Smooth muscle cell (in vitro differentiated cells): ENCODE measurements at regions not wholly inside any gene's neighbourhood (a gene's known extent, or its start where the extent isn't known, plus 50 kb on each side); places are given as distances from the start of the nearest gene placed in this dataset.
A peak's percentile ranks its signal among the peaks of the same experiment; 100 is the strongest.

Experiments used
- DNase-seq: peaks from one replicate; lab custom pipeline; 2025; ENCODE audit not compliant: unreplicated experiment; lab: John Stamatoyannopoulos, UW
- H2AFZ ChIP-seq: fragments of 200-600 bp; sonication (generic); 2 replicates; pipeline ENCODE4 v1.6.0; 2016; ENCODE audit warnings: antibody characterized with exemption, low read depth, mild to moderate bottlenecking
- H3F3A ChIP-seq: fragments of 200-600 bp; sonication (generic); 2 replicates; pipeline ENCODE4 v1.6.0; 2017; ENCODE audit warnings: antibody characterized with exemption, low read depth
- H3K27ac ChIP-seq: fragments of 200-600 bp; sonication (generic); 2 replicates; pipeline ENCODE4 v1.5.1; 2016; ENCODE audit warnings: low read depth, mild to moderate bottlenecking
- H3K27me3 ChIP-seq: fragments of 200-600 bp; sonication (generic); 2 replicates; pipeline ENCODE4 v1.6.1; 2016; ENCODE audit warnings: low read depth, mild to moderate bottlenecking
- H3K36me3 ChIP-seq: fragments of 200-600 bp; sonication (generic); 2 replicates; pipeline ENCODE4 v1.5.1; 2016; ENCODE audit warnings: low read depth
- H3K4me1 ChIP-seq: fragments of 200-600 bp; sonication (generic); 2 replicates; pipeline ENCODE4 v1.5.1; 2016; ENCODE audit warnings: low read depth
- H3K4me2 ChIP-seq: fragments of 200-600 bp; sonication (generic); 2 replicates; pipeline ENCODE4 v1.6.0; 2016; ENCODE audit warnings: mild to moderate bottlenecking
- H3K4me3 ChIP-seq: fragments of 200-600 bp; sonication (generic); 2 replicates; pipeline ENCODE4 v1.5.1; 2016; ENCODE audit warnings: mild to moderate bottlenecking
- H3K79me2 ChIP-seq: fragments of 200-600 bp; sonication (generic); 2 replicates; pipeline ENCODE4 v1.6.0; 2016; ENCODE audit warnings: low read depth, mild to moderate bottlenecking
- H3K9ac ChIP-seq: fragments of 200-600 bp; sonication (generic); 2 replicates; pipeline ENCODE4 v1.6.0; 2016; ENCODE audit warnings: low read depth
- H3K9me3 ChIP-seq: fragments of 200-600 bp; sonication (generic); replicated peaks from 2 replicates; pipeline ENCODE4 v1.5.1; 2016; ENCODE audit warnings: low read depth
- H4K20me1 ChIP-seq: fragments of 200-600 bp; sonication (generic); 2 replicates; pipeline ENCODE4 v1.6.0; 2016; ENCODE audit warnings: low read depth
- WGBS: methylation state at CpG from one replicate; pipeline ENCODE4 v1.1.7; 2016; ENCODE audit warnings: low lambda C conversion rate; 5-methylcytosine and 5-hydroxymethylcytosine counted together
- TF ChIP-seq, protein P1 (sequence below): fragments of 200-600 bp; sonication (generic); IDR thresholded peaks from 2 replicates; pipeline ENCODE4 v1.5.1; 2017; ENCODE audit warnings: borderline replicate concordance, mild to moderate bottlenecking, antibody characterized with exemption; ENCODE audit not compliant: insufficient read depth, poor library complexity, severe bottlenecking

DNA sequence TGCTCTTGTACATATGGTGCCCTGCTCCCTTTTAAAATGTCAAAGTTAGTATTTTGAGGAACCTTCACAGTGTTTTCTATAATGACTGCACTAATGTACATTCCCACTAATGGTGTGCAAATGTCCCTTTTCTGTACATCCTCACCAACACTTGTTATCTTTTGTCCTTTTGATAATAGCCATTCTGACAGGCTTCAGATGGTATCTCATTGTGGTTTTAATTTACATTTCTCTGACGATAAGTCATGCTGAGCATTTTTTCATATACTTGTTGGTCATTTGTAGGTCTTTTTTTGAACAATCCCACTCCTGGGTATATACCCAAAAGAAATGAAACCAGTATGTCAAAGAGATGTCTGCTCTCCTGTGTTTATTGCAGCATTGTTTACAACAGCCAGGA, 268.3 kb downstream of the FBXO15 start:
- DNase-seq: no peak
- TF ChIP-seq, protein P1, sequence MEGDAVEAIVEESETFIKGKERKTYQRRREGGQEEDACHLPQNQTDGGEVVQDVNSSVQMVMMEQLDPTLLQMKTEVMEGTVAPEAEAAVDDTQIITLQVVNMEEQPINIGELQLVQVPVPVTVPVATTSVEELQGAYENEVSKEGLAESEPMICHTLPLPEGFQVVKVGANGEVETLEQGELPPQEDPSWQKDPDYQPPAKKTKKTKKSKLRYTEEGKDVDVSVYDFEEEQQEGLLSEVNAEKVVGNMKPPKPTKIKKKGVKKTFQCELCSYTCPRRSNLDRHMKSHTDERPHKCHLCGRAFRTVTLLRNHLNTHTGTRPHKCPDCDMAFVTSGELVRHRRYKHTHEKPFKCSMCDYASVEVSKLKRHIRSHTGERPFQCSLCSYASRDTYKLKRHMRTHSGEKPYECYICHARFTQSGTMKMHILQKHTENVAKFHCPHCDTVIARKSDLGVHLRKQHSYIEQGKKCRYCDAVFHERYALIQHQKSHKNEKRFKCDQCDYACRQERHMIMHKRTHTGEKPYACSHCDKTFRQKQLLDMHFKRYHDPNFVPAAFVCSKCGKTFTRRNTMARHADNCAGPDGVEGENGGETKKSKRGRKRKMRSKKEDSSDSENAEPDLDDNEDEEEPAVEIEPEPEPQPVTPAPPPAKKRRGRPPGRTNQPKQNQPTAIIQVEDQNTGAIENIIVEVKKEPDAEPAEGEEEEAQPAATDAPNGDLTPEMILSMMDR: no peak
- no peaks in the 10 kb centered on the region for H3K27me3 ChIP-seq
- H2AFZ ChIP-seq: no peak overlapping the region
- no peaks in the 10 kb centered on the region for H4K20me1 ChIP-seq
- peaks cover 15% of the 10 kb centered on the region for H3F3A ChIP-seq
- WGBS: 15% methylated on average over 1 of the region's 1 CpG
- no peaks in the 10 kb centered on the region for H3K79me2 ChIP-seq
- H3K4me1 ChIP-seq: peaks cover 11% of the 10 kb centered on the region
- H3K36me3 ChIP-seq: no peaks in the 10 kb centered on the region
- no peak overlapping the region for H3K4me3 ChIP-seq
- H3K9me3 ChIP-seq: no peaks in the 10 kb centered on the region
- peak overlapping the region; percentile 69 for H3K4me2 ChIP-seq
- peak overlapping the region; percentile 81 for H3K27ac ChIP-seq
- peak overlapping the region; percentile 19 for H3K9ac ChIP-seq

DNA sequence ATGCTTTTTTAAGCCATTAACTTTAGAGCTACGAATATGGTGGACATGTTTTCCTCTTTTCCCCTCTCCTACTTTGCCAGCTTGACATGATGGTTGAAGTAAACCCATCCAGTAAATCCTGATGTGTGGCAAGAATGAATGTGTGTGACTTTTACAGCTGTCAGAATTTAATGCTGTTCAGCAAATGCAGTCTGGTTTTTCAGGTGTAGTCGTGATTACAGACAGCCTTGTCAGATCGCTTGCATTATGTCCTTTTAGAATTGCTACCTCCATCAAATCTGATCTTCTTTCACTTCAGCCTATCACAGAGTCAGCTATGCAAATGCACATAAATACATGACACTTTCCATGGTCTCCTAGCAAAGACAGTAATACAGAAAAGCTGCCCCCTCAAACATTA, 278.5 kb downstream of the FBXO15 start:
- Histone ChIP-seq H3K79me2 (no peaks in the 10 kb centered on the region), H4K20me1 (no peaks in the 10 kb centered on the region), H3K27ac (no peak overlapping the region), H3K4me1 (no peaks in the 10 kb centered on the region), H3K4me3 (no peak overlapping the region), H3K9ac (no peak overlapping the region), H3F3A (no peaks in the 10 kb centered on the region), H3K36me3 (no peaks in the 10 kb centered on the region), H3K27me3 (no peaks in the 10 kb centered on the region), H3K4me2 (no peak overlapping the region), H2AFZ (no peak overlapping the region), H3K9me3 (no peaks in the 10 kb centered on the region)
- no peak for DNase-seq
- WGBS: 76% methylated on average over 3 of the region's 3 CpGs
- TF ChIP-seq, protein P1: no peak

DNA sequence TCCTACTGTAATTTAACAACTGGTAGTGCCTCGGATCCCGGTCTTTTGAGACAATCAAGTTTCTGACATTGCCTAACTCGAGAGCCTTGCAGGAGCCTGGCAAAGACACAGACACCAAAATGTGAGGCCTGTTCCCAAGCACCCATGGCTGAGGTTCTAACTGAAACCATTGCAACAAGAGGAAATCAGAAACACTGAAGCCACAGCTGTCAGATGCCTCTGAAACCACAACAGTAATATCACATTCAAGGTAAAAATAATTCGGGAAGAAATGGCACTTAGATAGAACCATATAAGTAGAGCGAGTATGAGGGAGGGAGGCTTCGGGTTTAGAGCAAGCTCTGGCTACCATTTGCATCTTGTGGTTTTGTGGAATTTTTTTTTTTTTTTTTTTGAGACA, 285.9 kb downstream of the FBXO15 start:
- no peak overlapping the region for H3K4me2 ChIP-seq
- H3K36me3 ChIP-seq: no peaks in the 10 kb centered on the region
- no peak overlapping the region for H2AFZ ChIP-seq
- WGBS: 90% methylated on average over 6 of the region's 6 CpGs
- no peak overlapping the region for H3K27ac ChIP-seq
- no peak overlapping the region for H3K4me3 ChIP-seq
- no peaks in the 10 kb centered on the region for H3K27me3 ChIP-seq
- DNase-seq: no peak
- H3F3A ChIP-seq: no peaks in the 10 kb centered on the region
- no peaks in the 10 kb centered on the region for H3K4me1 ChIP-seq
- TF ChIP-seq, protein P1: no peak
- H4K20me1 ChIP-seq: no peaks in the 10 kb centered on the region
- H3K9me3 ChIP-seq: no peaks in the 10 kb centered on the region
- H3K9ac ChIP-seq: no peak overlapping the region
- no peaks in the 10 kb centered on the region for H3K79me2 ChIP-seq

GRCh38 chr18:73859837-73860397, 287.7 kb downstream of the FBXO15 start:
- Histone ChIP-seq H2AFZ (no peak overlapping the region), H4K20me1 (no peaks in the 10 kb centered on the region), H3K4me1 (no peaks in the 10 kb centered on the region), H3K9ac (no peak overlapping the region), H3K36me3 (no peaks in the 10 kb centered on the region), H3K27ac (no peak overlapping the region), H3K4me3 (no peak overlapping the region), H3K79me2 (no peaks in the 10 kb centered on the region), H3F3A (no peaks in the 10 kb centered on the region), H3K4me2 (no peak overlapping the region), H3K9me3 (no peaks in the 10 kb centered on the region), H3K27me3 (no peaks in the 10 kb centered on the region)
- TF ChIP-seq, protein P1: no peak
- no peak for DNase-seq
- 90% methylated on average over 9 of the region's 9 CpGs for WGBS
